SU-DHL-6 (cell line): ENCODE measurements at regions not wholly inside any gene's neighbourhood (a gene's known extent, or its start where the extent isn't known, plus 50 kb on each side); places are given as distances from the start of the nearest gene placed in this dataset.

ENCODE experiments used
- H2AFZ ChIP-seq: fragments of 200-600 bp; sonication (generic); 2 replicates; pipeline ENCODE4 v1.6.1; 2014; ENCODE audit warnings: low read depth, mild to moderate bottlenecking, moderate library complexity, mixed read lengths, antibody characterized with exemption, low read length; ENCODE audit not compliant: severe bottlenecking
- H3F3A ChIP-seq: fragments of 200-600 bp; shearing (Covaris generic); 2 replicates; pipeline ENCODE4 v1.6.0; 2016; ENCODE audit warnings: antibody characterized with exemption, mild to moderate bottlenecking; ENCODE audit not compliant: insufficient read depth
- H3K27ac ChIP-seq: fragments of 200-600 bp; sonication (generic); 2 replicates; pipeline ENCODE4 v1.5.1; 2016; ENCODE audit warnings: low read depth, mild to moderate bottlenecking, low read length, moderate library complexity, mixed read lengths
- H3K27me3 ChIP-seq: fragments of 200-600 bp; sonication (generic), shearing (Covaris generic); 2 replicates; pipeline ENCODE4 v1.6.0; 2014; ENCODE audit warnings: mild to moderate bottlenecking, low read length
- H3K36me3 ChIP-seq: fragments of 200-600 bp; sonication (generic); 2 replicates; pipeline ENCODE4 v1.6.1; 2014; ENCODE audit warnings: mild to moderate bottlenecking, low read length, mixed read lengths
- H3K4me2 ChIP-seq: fragments of 300-600, 200-600 bp; shearing (Covaris generic), sonication (generic); 2 replicates; pipeline ENCODE4 v1.6.0; 2014; ENCODE audit warnings: low read length, low read depth, mild to moderate bottlenecking; ENCODE audit not compliant: poor library complexity, severe bottlenecking
- H3K4me3 ChIP-seq: fragments of 200-600 bp; sonication (generic); 2 replicates; pipeline ENCODE4 v1.5.1; 2014; ENCODE audit warnings: antibody characterized with exemption, low read length, mild to moderate bottlenecking, mixed read lengths; ENCODE audit not compliant: insufficient read depth, poor library complexity, severe bottlenecking
- H3K79me2 ChIP-seq: fragments of 200-600 bp; sonication (generic); 2 replicates; pipeline ENCODE4 v1.6.1; 2014; ENCODE audit warnings: mild to moderate bottlenecking, low read length, moderate library complexity; ENCODE audit not compliant: insufficient read depth
- H3K9ac ChIP-seq: fragments of 200-600 bp; sonication (generic); 2 replicates; pipeline ENCODE4 v1.7.0; 2014; ENCODE audit warnings: mild to moderate bottlenecking, low read length
- H3K9me2 ChIP-seq: fragments of 200-600 bp; sonication (generic); replicated peaks from 2 replicates; pipeline ENCODE4 v1.6.1; 2014; ENCODE audit warnings: low read length; ENCODE audit not compliant: insufficient read depth
- H3K9me3 ChIP-seq: fragments of 200-600 bp; sonication (generic); 2 replicates; pipeline ENCODE4 v1.6.1; 2014; ENCODE audit warnings: low read length, mixed read lengths; ENCODE audit not compliant: insufficient read depth
- H4K20me1 ChIP-seq: fragments of 200-600 bp; sonication (generic); 2 replicates; pipeline ENCODE4 v1.6.1; 2014; ENCODE audit warnings: low read depth, mild to moderate bottlenecking, antibody characterized with exemption, low read length, moderate library complexity, mixed read lengths
- CTCF ChIP-seq: fragments of 200-600 bp; sonication (generic); IDR thresholded peaks from one replicate; pipeline ENCODE4 v1.5.1; 2017; ENCODE audit warnings: antibody characterized with exemption, mild to moderate bottlenecking, low read length, moderate library complexity; ENCODE audit not compliant: insufficient read depth, poor library complexity, severe bottlenecking
- EZH2phosphoT487 ChIP-seq: fragments of 200-600 bp; sonication (generic), shearing (Covaris generic); conservative IDR thresholded peaks from 2 replicates; pipeline ENCODE4 v1.6.1; 2018; ENCODE audit warnings: mild to moderate bottlenecking, antibody characterized with exemption, low read length, moderate library complexity, mixed read lengths

- TF ChIP-seq EZH2phosphoT487 (no peak), CTCF (no peak)
- Histone ChIP-seq H4K20me1 (no peaks in the 10 kb centered on the region), H2AFZ (no peak overlapping the region), H3K79me2 (no peaks in the 10 kb centered on the region), H3K4me3 (no peak overlapping the region), H3K9me2 (no peaks in the 10 kb centered on the region), H3K9me3 (no peaks in the 10 kb centered on the region), H3K4me2 (no peak overlapping the region), H3K36me3 (no peaks in the 10 kb centered on the region), H3K27me3 (no peaks in the 10 kb centered on the region), H3K9ac (no peak overlapping the region), H3K27ac (no peak overlapping the region), H3F3A (no peaks in the 10 kb centered on the region)
These were observed 54.3 kb upstream of the SLC22A16 start for GRCh38 chr6:110530671-110531070.

- Histone ChIP-seq H3F3A (no peaks in the 10 kb centered on the region), H2AFZ (no peak overlapping the region), H3K9me2 (no peaks in the 10 kb centered on the region), H4K20me1 (no peaks in the 10 kb centered on the region), H3K4me3 (no peak overlapping the region), H3K79me2 (no peaks in the 10 kb centered on the region), H3K36me3 (no peaks in the 10 kb centered on the region), H3K9me3 (no peaks in the 10 kb centered on the region), H3K9ac (no peak overlapping the region), H3K4me2 (no peak overlapping the region), H3K27ac (no peak overlapping the region), H3K27me3 (no peaks in the 10 kb centered on the region)
- TF ChIP-seq CTCF = no peak
- TF ChIP-seq EZH2phosphoT487 = no peak
These were observed 53.5 kb upstream of the SLC22A16 start for GRCh38 chr6:110529907-110530306.

- Histone ChIP-seq H3K9ac (no peak overlapping the region), H3K79me2 (no peaks in the 10 kb centered on the region), H3K4me2 (no peak overlapping the region), H3K9me3 (no peaks in the 10 kb centered on the region), H3F3A (no peaks in the 10 kb centered on the region), H3K27me3 (no peaks in the 10 kb centered on the region), H3K4me3 (no peak overlapping the region), H3K9me2 (no peaks in the 10 kb centered on the region), H2AFZ (no peak overlapping the region), H4K20me1 (no peaks in the 10 kb centered on the region), H3K36me3 (no peaks in the 10 kb centered on the region), H3K27ac (no peak overlapping the region)
- TF ChIP-seq CTCF = no peak
- no peak for TF ChIP-seq EZH2phosphoT487
These were observed 52.9 kb upstream of the SLC22A16 start for GRCh38 chr6:110529355-110529754.

GRCh38 chr6:110528930-110529325, 52.5 kb upstream of the SLC22A16 start:
- no peaks in the 10 kb centered on the region for H4K20me1 ChIP-seq
- no peaks in the 10 kb centered on the region for H3K79me2 ChIP-seq
- H3K4me2 ChIP-seq = no peak overlapping the region
- H3K9me2 ChIP-seq = no peaks in the 10 kb centered on the region
- no peak overlapping the region for H3K27ac ChIP-seq
- TF ChIP-seq CTCF (no peak), EZH2phosphoT487 (no peak)
- H3K9me3 ChIP-seq = no peaks in the 10 kb centered on the region
- H2AFZ ChIP-seq = no peak overlapping the region
- no peak overlapping the region for H3K9ac ChIP-seq
- H3F3A ChIP-seq = no peaks in the 10 kb centered on the region
- H3K36me3 ChIP-seq = no peaks in the 10 kb centered on the region
- no peak overlapping the region for H3K4me3 ChIP-seq
- H3K27me3 ChIP-seq = no peaks in the 10 kb centered on the region
